HG02981 (cell line): ENCODE measurements at regions not wholly inside any gene's neighbourhood (a gene's known extent, or its start where the extent isn't known, plus 50 kb on each side); places are given as distances from the start of the nearest gene placed in this dataset.

ENCODE experiments used
- ATAC-seq: cut with Tn5 transposase; IDR thresholded peaks from one replicate; pipeline ENCODE4 v1.9.1; 2021; ENCODE audit warnings: mild to moderate bottlenecking, moderate library complexity; ENCODE audit not compliant: unreplicated experiment

DNA sequence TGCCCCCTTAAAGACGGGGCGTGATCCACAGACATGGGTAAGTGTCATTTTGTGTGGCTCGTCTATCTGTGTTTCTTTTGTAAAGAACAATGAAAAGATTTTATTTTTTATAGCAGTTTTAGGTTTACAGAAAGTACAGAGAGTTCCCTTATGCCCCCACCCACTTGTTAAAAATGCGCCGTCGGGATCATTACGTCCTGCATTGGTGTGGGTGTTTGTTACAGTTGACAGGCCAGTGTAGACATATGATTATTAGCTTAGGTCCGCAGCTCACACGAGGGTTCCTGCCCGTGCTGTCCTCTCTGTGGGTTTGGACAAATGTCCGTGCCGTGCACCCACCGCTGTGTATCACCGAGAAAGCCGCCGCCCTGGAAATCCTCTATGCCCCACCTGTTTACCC, 50.5 kb downstream of the RGS12 start:
- no peak for ATAC-seq

DNA sequence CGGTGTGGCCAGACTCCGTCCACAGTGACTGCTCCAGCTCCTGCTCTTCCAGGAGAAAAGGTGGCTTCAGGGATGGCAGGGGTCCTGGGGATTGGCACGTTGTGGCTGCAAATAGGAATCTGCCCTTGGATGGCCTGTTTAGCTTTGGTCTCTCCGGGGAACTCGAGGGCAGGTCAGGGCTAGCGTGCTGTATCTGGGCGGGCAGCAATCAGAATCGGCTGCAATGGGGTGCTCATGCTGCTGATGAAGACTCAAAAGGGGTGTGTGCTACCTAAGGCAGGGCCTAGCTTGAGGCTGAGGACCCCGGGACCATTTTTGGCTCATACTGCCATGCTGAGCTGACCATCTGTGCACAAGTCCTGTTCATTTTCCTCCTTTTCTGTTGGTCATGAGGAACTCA, 51.3 kb downstream of the RGS12 start:
- ATAC-seq, result no peak

GRCh38 chr4:3344596-3344995, 51.8 kb downstream of the RGS12 start:
- ATAC-seq, result no peak

- ATAC-seq, result no peak
These were observed 52.6 kb downstream of the RGS12 start for GRCh38 chr4:3345384-3345783.

GRCh38 chr4:3346146-3346545, 53.3 kb downstream of the RGS12 start:
- peak; percentile 50 for ATAC-seq

- no peak for ATAC-seq
These were observed 55.0 kb downstream of the RGS12 start for GRCh38 chr4:3347871-3348270.

DNA sequence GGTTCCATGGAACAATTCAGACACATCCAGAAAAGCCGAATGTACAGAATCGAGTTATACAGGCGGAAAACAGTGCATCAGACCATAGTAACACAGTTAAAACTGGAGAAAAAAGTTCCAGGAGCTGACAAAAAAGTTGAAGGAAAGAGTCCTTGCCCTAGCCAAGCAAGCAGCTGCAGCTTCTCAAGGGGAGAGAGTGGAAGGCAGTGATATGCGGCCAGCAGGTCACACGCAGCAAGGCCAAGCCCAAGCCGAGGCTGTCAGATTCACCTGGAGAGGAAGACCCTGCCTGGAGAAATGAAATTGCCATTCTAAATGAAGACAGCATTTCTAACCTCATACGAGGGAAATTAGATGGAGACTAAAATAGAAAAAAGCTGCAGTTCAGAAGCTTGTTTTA, 55.8 kb downstream of the RGS12 start:
- no peak for ATAC-seq

DNA sequence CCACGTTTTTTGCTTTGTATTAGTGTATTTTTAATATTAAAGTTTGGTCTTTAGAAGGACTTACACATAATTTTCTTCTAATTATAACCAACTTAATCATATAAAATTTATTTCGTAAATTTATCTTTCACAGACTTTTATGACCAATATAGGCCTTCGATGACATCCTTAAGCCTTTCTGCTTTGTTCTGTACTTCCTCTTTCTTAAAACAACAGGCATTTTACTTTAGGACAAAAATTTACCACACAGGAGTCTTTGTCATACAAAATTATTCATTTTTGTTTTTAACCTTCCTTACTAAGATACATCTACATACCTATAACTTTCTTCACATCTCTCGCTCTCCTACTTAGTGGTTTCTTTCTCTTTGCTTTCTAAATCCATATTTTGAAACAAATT, 56.3 kb downstream of the RGS12 start:
- ATAC-seq, result no peak

DNA sequence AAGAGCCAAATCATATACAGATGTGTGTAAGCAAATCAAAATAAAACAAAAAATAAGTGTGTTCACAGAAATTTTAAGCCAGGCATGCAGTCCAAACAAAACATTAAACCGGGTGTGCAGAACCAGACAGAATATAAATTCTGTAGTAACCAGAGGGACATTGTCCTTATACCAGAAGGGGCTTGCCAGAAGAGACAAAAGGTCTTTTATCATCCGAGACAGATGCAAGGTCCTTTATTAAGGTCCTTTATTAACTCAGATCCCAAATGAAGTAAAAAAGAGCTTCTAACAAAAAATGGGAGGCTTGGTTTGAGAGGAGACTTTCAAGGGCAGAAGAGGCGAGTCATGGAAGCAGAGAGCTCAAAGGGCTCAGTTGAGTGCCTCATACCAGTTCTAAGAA, 59.2 kb downstream of the RGS12 start:
- ATAC-seq, result no peak

- ATAC-seq, result no peak
These were observed 59.7 kb downstream of the RGS12 start for GRCh38 chr4:3352505-3352904.

DNA sequence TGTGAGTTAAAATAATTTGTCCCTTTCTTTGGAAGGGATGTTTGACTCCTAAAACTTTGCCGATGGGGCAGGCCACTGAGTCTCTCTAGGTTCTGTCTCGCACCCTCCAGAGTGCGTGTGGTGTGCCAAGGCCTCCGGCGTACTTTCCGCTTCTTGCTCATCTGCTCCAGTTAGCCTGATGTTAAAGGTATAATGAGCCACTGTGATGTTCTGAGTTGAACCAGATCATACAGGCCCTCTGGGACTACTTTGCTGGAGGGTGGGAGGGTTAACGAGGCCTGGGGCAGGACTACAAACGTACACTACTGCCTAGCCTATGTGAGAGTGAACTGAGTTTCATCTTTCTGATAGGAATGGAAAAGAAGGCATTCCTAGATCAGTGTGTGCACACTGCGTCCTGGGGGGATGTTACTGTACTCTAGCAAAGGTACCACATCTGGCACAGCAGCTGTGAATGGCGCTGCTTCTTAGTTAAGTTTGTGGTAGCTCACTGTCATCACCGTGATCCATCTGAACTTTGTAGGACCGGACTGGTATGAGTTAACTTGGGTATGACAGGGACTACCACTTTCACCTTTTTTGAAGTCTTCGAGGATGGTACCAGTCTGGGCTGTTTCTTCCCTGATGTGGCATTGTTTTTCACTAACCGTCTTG, 60.2 kb downstream of the RGS12 start:
- ATAC-seq, result no peak

GRCh38 chr4:3353752-3354454, 61.1 kb downstream of the RGS12 start:
- no peak for ATAC-seq

GRCh38 chr4:3354455-3354811, 61.6 kb downstream of the RGS12 start:
- no peak for ATAC-seq

- peak; percentile 60 for ATAC-seq
These were observed 62.5 kb downstream of the RGS12 start for GRCh38 chr4:3355266-3355748.

- ATAC-seq, result no peak
These were observed 65.8 kb downstream of the RGS12 start for GRCh38 chr4:3358656-3359055.

GRCh38 chr4:3360777-3361176, 68.0 kb downstream of the RGS12 start:
- no peak for ATAC-seq

- ATAC-seq, result no peak
These were observed 68.6 kb downstream of the RGS12 start for GRCh38 chr4:3361406-3361805.

DNA sequence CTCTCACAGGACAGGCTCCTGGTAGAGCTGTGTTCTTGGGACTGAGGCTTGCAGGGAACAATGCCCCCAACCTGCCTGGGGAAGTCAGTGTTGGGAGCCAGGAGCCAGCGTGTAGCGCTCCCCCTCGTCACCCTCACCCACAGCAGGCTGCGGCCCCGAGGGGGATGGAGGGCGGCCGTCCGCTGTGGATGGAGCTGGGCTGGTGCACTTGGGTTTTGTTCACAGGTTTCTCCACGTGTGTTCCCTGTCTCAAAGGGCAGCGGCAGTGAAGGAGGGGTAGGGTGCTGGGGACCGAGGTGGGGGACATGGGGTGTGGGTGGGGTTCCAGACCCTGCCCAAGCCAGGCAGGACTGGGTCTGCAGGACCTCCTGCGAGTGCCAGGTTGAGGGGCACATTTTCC, 69.1 kb downstream of the RGS12 start:
- no peak for ATAC-seq

DNA sequence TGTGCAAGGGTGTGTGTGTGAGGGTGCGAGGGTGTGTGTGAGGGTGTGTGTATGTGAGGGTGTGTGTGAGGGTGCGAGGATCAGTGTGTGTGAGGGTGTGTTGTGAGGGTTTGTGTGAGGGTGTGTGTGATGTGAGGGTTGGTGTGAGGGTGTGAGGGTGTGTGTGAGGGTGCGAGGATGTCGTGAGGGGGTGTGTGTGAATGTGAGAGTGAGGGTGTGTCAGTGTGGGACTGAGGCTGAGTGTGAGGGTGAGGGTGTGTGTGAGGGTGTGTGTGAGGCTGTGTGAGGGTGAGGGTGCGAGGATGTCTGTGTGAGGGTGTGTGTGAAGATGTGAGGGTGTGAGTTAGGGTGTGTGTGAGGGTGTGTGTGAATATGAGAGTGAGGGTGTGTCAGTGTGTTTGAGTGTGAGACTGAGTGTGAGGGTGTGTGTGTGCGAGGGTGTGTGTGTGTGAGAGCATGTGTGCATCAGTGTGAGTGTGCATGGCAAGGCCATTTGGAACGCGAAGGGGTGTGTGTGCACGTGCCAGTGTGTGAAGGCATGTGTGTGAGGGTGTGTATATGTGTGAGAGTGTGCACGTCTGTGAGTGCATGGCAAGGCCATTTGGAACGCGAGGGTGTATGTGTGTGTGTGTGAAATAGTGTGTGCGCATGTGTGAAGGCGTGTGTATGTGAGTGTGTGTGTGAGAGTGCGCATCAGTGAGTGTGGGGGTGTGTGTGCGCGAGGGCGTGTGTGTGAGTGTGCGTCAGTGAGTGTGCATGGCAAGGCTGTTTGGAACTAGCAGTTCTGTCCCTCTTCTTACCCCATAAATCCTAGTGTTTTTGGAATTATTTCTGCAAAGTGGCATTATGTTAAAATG, 69.8 kb downstream of the RGS12 start:
- ATAC-seq, result no peak

DNA sequence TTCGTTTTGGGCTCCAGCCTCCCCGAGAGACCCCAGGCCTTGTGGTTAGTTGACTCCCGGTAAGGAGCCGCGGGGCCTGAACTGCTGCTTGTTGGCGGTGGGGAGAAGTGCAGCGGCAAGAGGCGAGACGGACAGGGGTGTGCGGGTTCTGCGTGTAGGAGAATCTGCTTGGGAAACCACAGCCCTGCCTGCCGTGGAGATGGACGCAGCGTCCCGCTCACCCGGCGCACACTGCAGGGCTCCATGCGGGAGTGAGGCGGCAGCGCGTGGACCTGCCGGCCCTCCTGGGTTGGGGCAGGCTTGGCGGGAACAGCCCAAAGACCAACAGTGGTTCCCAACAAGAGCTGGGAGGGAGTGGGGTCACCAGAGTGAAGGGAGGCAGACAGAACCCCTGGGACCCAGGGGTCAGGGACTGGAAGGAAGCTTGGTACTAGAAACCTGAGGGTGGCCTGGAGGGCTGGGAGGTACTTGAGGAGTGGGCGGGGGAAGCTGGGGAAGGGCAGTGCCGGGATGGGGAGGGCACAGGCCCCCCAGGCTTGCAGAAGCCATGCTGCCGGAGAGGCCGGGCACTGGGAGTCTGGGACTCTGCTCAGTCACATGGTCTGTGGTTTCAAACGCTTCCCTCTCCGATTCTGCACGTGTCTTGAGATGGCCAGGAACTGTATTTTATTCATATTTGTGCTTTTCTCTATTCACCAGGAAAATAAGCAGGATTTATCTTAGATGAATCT, 70.8 kb downstream of the RGS12 start:
- no peak for ATAC-seq

DNA sequence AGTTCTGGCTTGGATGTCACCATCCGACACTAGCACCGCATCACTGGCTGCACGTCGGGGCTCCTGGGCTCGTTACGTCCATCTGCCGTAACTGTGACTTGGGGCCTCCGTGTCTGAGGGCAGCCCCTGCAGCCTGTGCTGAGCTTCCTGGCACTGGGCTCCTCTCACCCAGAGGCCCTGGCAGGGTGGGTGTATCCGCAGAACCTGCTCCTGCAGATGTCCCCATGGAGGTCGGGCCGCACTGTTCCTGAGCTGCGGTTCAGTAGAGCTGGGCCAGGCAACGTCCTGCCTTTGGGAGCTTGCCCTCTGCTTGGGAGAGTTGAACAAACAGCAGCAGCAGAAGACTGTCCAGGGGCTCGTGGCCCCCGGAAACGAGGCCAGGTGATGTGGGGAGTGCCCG, 71.4 kb downstream of the RGS12 start:
- ATAC-seq, result no peak
